MM.1S (cell line): ENCODE measurements at regions not wholly inside any gene's neighbourhood (a gene's known extent, or its start where the extent isn't known, plus 50 kb on each side); places are given as distances from the start of the nearest gene placed in this dataset.

Experiments used
- DNase-seq: peaks from one replicate; pipeline ENCODE4 v3.0.0-alpha.2; 2015
- H2AFZ ChIP-seq: fragments of 300-600 bp; sonication (generic); 2 replicates; pipeline ENCODE4 v1.6.0; 2016; ENCODE audit warnings: antibody characterized with exemption, low read length
- H3F3A ChIP-seq: fragments of 300-600 bp; sonication (generic); 2 replicates; pipeline ENCODE4 v1.6.1; 2016; ENCODE audit warnings: mild to moderate bottlenecking, antibody characterized with exemption, low read length, moderate library complexity, mixed read lengths; ENCODE audit not compliant: insufficient read depth
- H3K27ac ChIP-seq: fragments of 300-600 bp; sonication (generic); 2 replicates; pipeline ENCODE4 v1.5.1; 2016; ENCODE audit warnings: mild to moderate bottlenecking, low read length
- H3K27me3 ChIP-seq: fragments of 300-600 bp; sonication (generic); replicated peaks from 2 replicates; pipeline ENCODE4 v1.6.0; 2016; ENCODE audit warnings: low read length; ENCODE audit not compliant: insufficient read depth
- H3K36me3 ChIP-seq: fragments of 300-600 bp; sonication (generic); replicated peaks from 2 replicates; pipeline ENCODE4 v1.6.1; 2016; ENCODE audit warnings: mild to moderate bottlenecking, low read length, mixed read lengths; ENCODE audit not compliant: insufficient read depth
- H3K4me1 ChIP-seq: fragments of 300-600 bp; sonication (generic); 2 replicates; pipeline ENCODE4 v1.6.1; 2016; ENCODE audit warnings: low read length, mixed read lengths
- H3K4me2 ChIP-seq: fragments of 300-600 bp; sonication (generic); 2 replicates; pipeline ENCODE4 v1.6.0; 2016; ENCODE audit warnings: low read depth, low read length
- H3K4me3 ChIP-seq: fragments of 300-600 bp; sonication (generic); 2 replicates; pipeline ENCODE4 v1.5.1; 2016; ENCODE audit warnings: low read length, mixed read lengths
- H3K79me2 ChIP-seq: fragments of 300-600 bp; sonication (generic); 2 replicates; pipeline ENCODE4 v1.6.1; 2016; ENCODE audit warnings: mixed run types, low read length, mixed read lengths
- H3K9ac ChIP-seq: fragments of 300-600 bp; sonication (generic); 2 replicates; pipeline ENCODE4 v1.6.1; 2016; ENCODE audit warnings: low read length, mixed read lengths
- H3K9me2 ChIP-seq: fragments of 300-600 bp; sonication (generic); replicated peaks from 2 replicates; pipeline ENCODE4 v1.6.1; 2016; ENCODE audit warnings: mild to moderate bottlenecking, low read length, mixed read lengths; ENCODE audit not compliant: insufficient read depth
- H3K9me3 ChIP-seq: fragments of 300-600 bp; sonication (generic); replicated peaks from 2 replicates; pipeline ENCODE4 v1.6.1; 2016; ENCODE audit warnings: mild to moderate bottlenecking, low read length, mixed read lengths; ENCODE audit not compliant: insufficient read depth
- H4K20me1 ChIP-seq: fragments of 300-600 bp; sonication (generic); 2 replicates; pipeline ENCODE4 v1.6.1; 2016; ENCODE audit warnings: mild to moderate bottlenecking, low read length, moderate library complexity, mixed read lengths; ENCODE audit not compliant: insufficient read depth
- CTCF ChIP-seq: fragments of 300-600 bp; sonication (generic); IDR thresholded peaks from 2 replicates; pipeline ENCODE4 v1.5.1; 2016; ENCODE audit warnings: antibody characterized with exemption, low read length, mixed read lengths
- EZH2 ChIP-seq: fragments of 300-600 bp; sonication (generic); optimal IDR thresholded peaks from 2 replicates; pipeline ENCODE3; 2017; ENCODE audit warnings: low read depth, mild to moderate bottlenecking, antibody characterized with exemption, low read length, mixed read lengths
- EZH2phosphoT487 ChIP-seq: fragments of 300-600 bp; sonication (generic); IDR thresholded peaks from 2 replicates; pipeline ENCODE4 v1.6.1; 2018; ENCODE audit warnings: antibody characterized with exemption, low read length

- Histone ChIP-seq H3F3A (no peaks in the 10 kb centered on the region), H3K27ac (peak overlapping the region; percentile 9; the same call in 1 of the 2 replicates), H3K79me2 (no peaks in the 10 kb centered on the region), H3K4me2 (peak overlapping the region; percentile 17; the same call in 1 of the 2 replicates), H2AFZ (peak overlapping the region; percentile 7; the same call in 1 of the 2 replicates), H3K27me3 (no peaks in the 10 kb centered on the region), H3K36me3 (no peaks in the 10 kb centered on the region), H3K4me3 (no peak overlapping the region), H3K4me1 (peaks cover 20% of the 10 kb centered on the region), H3K9me3 (no peaks in the 10 kb centered on the region), H4K20me1 (no peaks in the 10 kb centered on the region), H3K9me2 (no peaks in the 10 kb centered on the region), H3K9ac (no peak overlapping the region)
- no peak for TF ChIP-seq EZH2
- no peak for TF ChIP-seq CTCF
- TF ChIP-seq EZH2phosphoT487 = no peak
- DNase-seq = no peak
These were observed 144.9 kb upstream of the LHCGR start for GRCh38 chr2:48900321-48901014.

GRCh38 chr2:48896870-48897269, 141.3 kb upstream of the LHCGR start:
- Histone ChIP-seq H3K9me3 (no peaks in the 10 kb centered on the region), H3K4me2 (no peak overlapping the region), H3K27ac (no peak overlapping the region), H3K9me2 (no peaks in the 10 kb centered on the region), H3K36me3 (no peaks in the 10 kb centered on the region), H4K20me1 (no peaks in the 10 kb centered on the region), H3K27me3 (no peaks in the 10 kb centered on the region), H3F3A (no peaks in the 10 kb centered on the region), H3K4me3 (no peak overlapping the region), H3K9ac (no peak overlapping the region), H3K79me2 (no peaks in the 10 kb centered on the region), H2AFZ (no peak overlapping the region), H3K4me1 (peaks cover 17% of the 10 kb centered on the region)
- no peak for TF ChIP-seq EZH2
- TF ChIP-seq EZH2phosphoT487 = no peak
- TF ChIP-seq CTCF = no peak
- DNase-seq = no peak

- Histone ChIP-seq H3K27me3 (no peaks in the 10 kb centered on the region), H3K9ac (no peak overlapping the region), H3K27ac (no peak overlapping the region), H3K4me2 (no peak overlapping the region), H3K4me1 (no peaks in the 10 kb centered on the region), H3K9me3 (no peaks in the 10 kb centered on the region), H3F3A (no peaks in the 10 kb centered on the region), H3K4me3 (no peak overlapping the region), H3K9me2 (no peaks in the 10 kb centered on the region), H4K20me1 (no peaks in the 10 kb centered on the region), H3K36me3 (no peaks in the 10 kb centered on the region), H2AFZ (no peak overlapping the region), H3K79me2 (no peaks in the 10 kb centered on the region)
- DNase-seq = no peak
- TF ChIP-seq CTCF (no peak), EZH2phosphoT487 (no peak), EZH2 (no peak)
These were observed 135.1 kb upstream of the LHCGR start for GRCh38 chr2:48890454-48891131.
